ENCODE measurements at regions not wholly inside any gene's neighbourhood (a gene's known extent, or its start where the extent isn't known, plus 50 kb on each side); places are given as distances from the start of the nearest gene placed in this dataset.

- Histone ChIP-seq H3K4me1 (ENCODE audit: control insufficient read depth in 2 of 2, insufficient read depth in 1 of 2, low read depth in 1 of 2, low read length in 2 of 2) (no peaks in the 10 kb centered on the region), H3K14ac (ENCODE audit: low read length) (no peak overlapping the region), H4K91ac (ENCODE audit: low read depth, low read length, poor library complexity) (no peak overlapping the region), H3K9ac (ENCODE audit: low read depth, low read length, poor library complexity) (no peak overlapping the region), H3K27ac (replicated peaks; ENCODE audit: low read length) (no peak overlapping the region), H3K9me3 (replicated peaks in 1 of 2; ENCODE audit: control insufficient read depth in 2 of 2, insufficient read depth in 1 of 2, low read depth in 1 of 2, low read length in 2 of 2) (no peaks in the 10 kb centered on the region), H3K4me3 (ENCODE audit: low read length in 2 of 2) (no peak overlapping the region), H2AK5ac (ENCODE audit: low read depth, low read length) (no peak overlapping the region), H2AFZ (ENCODE audit: low read length) (no peak overlapping the region), H2BK15ac (ENCODE audit: low read length) (no peak overlapping the region), H3K36me3 (replicated peaks in 1 of 2; ENCODE audit: control insufficient read depth in 2 of 2, insufficient read depth in 2 of 2, low read length in 2 of 2) (no peaks in the 10 kb centered on the region), H3K4me2 (ENCODE audit: insufficient read depth, low read length, poor library complexity, severe bottlenecking) (no peak overlapping the region), H2BK5ac (ENCODE audit: low read length) (no peak overlapping the region), H2BK12ac (ENCODE audit: low read length) (no peak overlapping the region), H2BK120ac (ENCODE audit: low read depth, low read length) (no peak overlapping the region), H3K23ac (ENCODE audit: low read depth, low read length, poor library complexity) (no peak overlapping the region), H3K27me3 (ENCODE audit: control insufficient read depth in 3 of 3, insufficient read depth in 3 of 3, low read depth in 1 of 3, low read length in 3 of 3) (no peaks in the 10 kb centered on the region), H3K79me1 (ENCODE audit: low read depth, low read length) (no peaks in the 10 kb centered on the region), H3K4ac (ENCODE audit: low read length) (no peak overlapping the region), H4K8ac (ENCODE audit: low read depth, low read length) (no peak overlapping the region), H3K18ac (ENCODE audit: low read length) (no peak overlapping the region)
- no peak for DNase-seq (ENCODE audit: low spot score)
- no CpG with 5 or more reads among the region's 1 CpG for WGBS, 2 donors (ENCODE audit: extremely low coverage in 2 of 2, insufficient read length in 2 of 2, insufficient replicate concordance in 1 of 2)
These were observed 103.1 kb downstream of the TMEM26 start for GRCh38 chr10:61350068-61350467.

- no peak overlapping the region for H2BK12ac ChIP-seq (ENCODE audit: low read length)
- no peak overlapping the region for H2AFZ ChIP-seq (ENCODE audit: low read length)
- no peak for DNase-seq (ENCODE audit: low spot score)
- no peak overlapping the region for H4K91ac ChIP-seq (ENCODE audit: low read depth, low read length, poor library complexity)
- H3K4me3 ChIP-seq (ENCODE audit: low read length in 2 of 2), result no peak overlapping the region
- no peak overlapping the region for H2BK120ac ChIP-seq (ENCODE audit: low read depth, low read length)
- no peaks in the 10 kb centered on the region for H3K36me3 ChIP-seq (replicated peaks in 1 of 2; ENCODE audit: control insufficient read depth in 2 of 2, insufficient read depth in 2 of 2, low read length in 2 of 2)
- H2BK5ac ChIP-seq (ENCODE audit: low read length), result no peak overlapping the region
- H4K8ac ChIP-seq (ENCODE audit: low read depth, low read length), result no peak overlapping the region
- H3K27ac ChIP-seq (replicated peaks; ENCODE audit: low read length), result no peak overlapping the region
- no CpG with 5 or more reads among the region's 3 CpGs for WGBS, 2 donors (ENCODE audit: extremely low coverage in 2 of 2, insufficient read length in 2 of 2, insufficient replicate concordance in 1 of 2)
- no peak overlapping the region for H3K4me2 ChIP-seq (ENCODE audit: insufficient read depth, low read length, poor library complexity, severe bottlenecking)
- H2BK15ac ChIP-seq (ENCODE audit: low read length), result no peak overlapping the region
- no peaks in the 10 kb centered on the region for H3K4me1 ChIP-seq (ENCODE audit: control insufficient read depth in 2 of 2, insufficient read depth in 1 of 2, low read depth in 1 of 2, low read length in 2 of 2)
- H3K23ac ChIP-seq (ENCODE audit: low read depth, low read length, poor library complexity), result no peak overlapping the region
- H3K9me3 ChIP-seq (replicated peaks in 1 of 2; ENCODE audit: control insufficient read depth in 2 of 2, insufficient read depth in 1 of 2, low read depth in 1 of 2, low read length in 2 of 2), result no peaks in the 10 kb centered on the region
- no peak overlapping the region for H3K9ac ChIP-seq (ENCODE audit: low read depth, low read length, poor library complexity)
- H3K14ac ChIP-seq (ENCODE audit: low read length), result no peak overlapping the region
- no peaks in the 10 kb centered on the region for H3K79me1 ChIP-seq (ENCODE audit: low read depth, low read length)
- H2AK5ac ChIP-seq (ENCODE audit: low read depth, low read length), result no peak overlapping the region
- no peaks in the 10 kb centered on the region for H3K27me3 ChIP-seq (ENCODE audit: control insufficient read depth in 3 of 3, insufficient read depth in 3 of 3, low read depth in 1 of 3, low read length in 3 of 3)
- no peak overlapping the region for H3K4ac ChIP-seq (ENCODE audit: low read length)
- H3K18ac ChIP-seq (ENCODE audit: low read length), result no peak overlapping the region
These were observed 106.3 kb downstream of the TMEM26 start for GRCh38 chr10:61346796-61347413.

GRCh38 chr10:61343796-61344195, 109.4 kb downstream of the TMEM26 start:
- Histone ChIP-seq H4K8ac (ENCODE audit: low read depth, low read length) (no peak overlapping the region), H3K4me3 (ENCODE audit: low read length in 2 of 2) (no peak overlapping the region), H2AK5ac (ENCODE audit: low read depth, low read length) (no peak overlapping the region), H3K79me1 (ENCODE audit: low read depth, low read length) (no peaks in the 10 kb centered on the region), H3K23ac (ENCODE audit: low read depth, low read length, poor library complexity) (no peak overlapping the region), H3K4me1 (ENCODE audit: control insufficient read depth in 2 of 2, insufficient read depth in 1 of 2, low read depth in 1 of 2, low read length in 2 of 2) (no peaks in the 10 kb centered on the region), H2AFZ (ENCODE audit: low read length) (no peak overlapping the region), H2BK5ac (ENCODE audit: low read length) (no peak overlapping the region), H3K4ac (ENCODE audit: low read length) (no peak overlapping the region), H4K91ac (ENCODE audit: low read depth, low read length, poor library complexity) (no peak overlapping the region), H3K27ac (replicated peaks; ENCODE audit: low read length) (no peak overlapping the region), H3K9me3 (replicated peaks in 1 of 2; ENCODE audit: control insufficient read depth in 2 of 2, insufficient read depth in 1 of 2, low read depth in 1 of 2, low read length in 2 of 2) (no peaks in the 10 kb centered on the region), H3K9ac (ENCODE audit: low read depth, low read length, poor library complexity) (no peak overlapping the region), H3K4me2 (ENCODE audit: insufficient read depth, low read length, poor library complexity, severe bottlenecking) (no peak overlapping the region), H3K14ac (ENCODE audit: low read length) (no peak overlapping the region), H2BK12ac (ENCODE audit: low read length) (no peak overlapping the region), H3K18ac (ENCODE audit: low read length) (no peak overlapping the region), H3K27me3 (ENCODE audit: control insufficient read depth in 3 of 3, insufficient read depth in 3 of 3, low read depth in 1 of 3, low read length in 3 of 3) (peaks cover 0 to 2% (median 0%) of the 10 kb centered on the region in 3 experiments), H2BK120ac (ENCODE audit: low read depth, low read length) (no peak overlapping the region), H2BK15ac (ENCODE audit: low read length) (no peak overlapping the region), H3K36me3 (replicated peaks in 1 of 2; ENCODE audit: control insufficient read depth in 2 of 2, insufficient read depth in 2 of 2, low read length in 2 of 2) (no peaks in the 10 kb centered on the region)
- no CpG with 5 or more reads among the region's 3 CpGs for WGBS, 2 donors (ENCODE audit: extremely low coverage in 2 of 2, insufficient read length in 2 of 2, insufficient replicate concordance in 1 of 2)
- DNase-seq (ENCODE audit: low spot score), result no peak

- H4K91ac ChIP-seq (ENCODE audit: low read depth, low read length, poor library complexity), result no peak overlapping the region
- H3K27me3 ChIP-seq (ENCODE audit: control insufficient read depth in 3 of 3, insufficient read depth in 3 of 3, low read depth in 1 of 3, low read length in 3 of 3), result peaks cover 0 to 2% (median 0%) of the 10 kb centered on the region in 3 experiments
- H3K4me2 ChIP-seq (ENCODE audit: insufficient read depth, low read length, poor library complexity, severe bottlenecking), result no peak overlapping the region
- H3K79me1 ChIP-seq (ENCODE audit: low read depth, low read length), result no peaks in the 10 kb centered on the region
- no peak overlapping the region for H2AFZ ChIP-seq (ENCODE audit: low read length)
- DNase-seq (ENCODE audit: low spot score), result no peak
- no peak overlapping the region for H4K8ac ChIP-seq (ENCODE audit: low read depth, low read length)
- H3K18ac ChIP-seq (ENCODE audit: low read length), result no peak overlapping the region
- H3K23ac ChIP-seq (ENCODE audit: low read depth, low read length, poor library complexity), result no peak overlapping the region
- H3K36me3 ChIP-seq (replicated peaks in 1 of 2; ENCODE audit: control insufficient read depth in 2 of 2, insufficient read depth in 2 of 2, low read length in 2 of 2), result no peaks in the 10 kb centered on the region
- no peak overlapping the region for H3K4ac ChIP-seq (ENCODE audit: low read length)
- H3K9ac ChIP-seq (ENCODE audit: low read depth, low read length, poor library complexity), result no peak overlapping the region
- H2BK15ac ChIP-seq (ENCODE audit: low read length), result no peak overlapping the region
- no peak overlapping the region for H2BK120ac ChIP-seq (ENCODE audit: low read depth, low read length)
- H3K4me1 ChIP-seq (ENCODE audit: control insufficient read depth in 2 of 2, insufficient read depth in 1 of 2, low read depth in 1 of 2, low read length in 2 of 2), result no peaks in the 10 kb centered on the region
- H3K14ac ChIP-seq (ENCODE audit: low read length), result no peak overlapping the region
- no peak overlapping the region for H2AK5ac ChIP-seq (ENCODE audit: low read depth, low read length)
- no peak overlapping the region for H3K4me3 ChIP-seq (ENCODE audit: low read length in 2 of 2)
- H3K27ac ChIP-seq (replicated peaks; ENCODE audit: low read length), result no peak overlapping the region
- H3K9me3 ChIP-seq (replicated peaks in 1 of 2; ENCODE audit: control insufficient read depth in 2 of 2, insufficient read depth in 1 of 2, low read depth in 1 of 2, low read length in 2 of 2), result no peaks in the 10 kb centered on the region
- no peak overlapping the region for H2BK12ac ChIP-seq (ENCODE audit: low read length)
- WGBS, 2 donors (ENCODE audit: extremely low coverage in 2 of 2, insufficient read length in 2 of 2, insufficient replicate concordance in 1 of 2), result no CpG with 5 or more reads among the region's 5 CpGs
- H2BK5ac ChIP-seq (ENCODE audit: low read length), result no peak overlapping the region
These were observed 110.2 kb downstream of the TMEM26 start for GRCh38 chr10:61342858-61343572.
